Left renal cortex interstitium (tissue), 4 donors: ENCODE measurements at regions not wholly inside any gene's neighbourhood (a gene's known extent, or its start where the extent isn't known, plus 50 kb on each side); places are given as distances from the start of the nearest gene placed in this dataset.
"Not testable (repeated sequence)": the region's sequence is repeated elsewhere in the genome, so short reads cannot be mapped to it uniquely, and the experiment has no call there.

Experiments used
- DNase-seq, 4 donors: peaks; one replicate each; pipeline ENCODE4 v3.0.0-alpha.2; 2013; ENCODE audit warnings: low read depth in 4 of 4, low spot score in 2 of 4, missing footprints in 1 of 4

DNA sequence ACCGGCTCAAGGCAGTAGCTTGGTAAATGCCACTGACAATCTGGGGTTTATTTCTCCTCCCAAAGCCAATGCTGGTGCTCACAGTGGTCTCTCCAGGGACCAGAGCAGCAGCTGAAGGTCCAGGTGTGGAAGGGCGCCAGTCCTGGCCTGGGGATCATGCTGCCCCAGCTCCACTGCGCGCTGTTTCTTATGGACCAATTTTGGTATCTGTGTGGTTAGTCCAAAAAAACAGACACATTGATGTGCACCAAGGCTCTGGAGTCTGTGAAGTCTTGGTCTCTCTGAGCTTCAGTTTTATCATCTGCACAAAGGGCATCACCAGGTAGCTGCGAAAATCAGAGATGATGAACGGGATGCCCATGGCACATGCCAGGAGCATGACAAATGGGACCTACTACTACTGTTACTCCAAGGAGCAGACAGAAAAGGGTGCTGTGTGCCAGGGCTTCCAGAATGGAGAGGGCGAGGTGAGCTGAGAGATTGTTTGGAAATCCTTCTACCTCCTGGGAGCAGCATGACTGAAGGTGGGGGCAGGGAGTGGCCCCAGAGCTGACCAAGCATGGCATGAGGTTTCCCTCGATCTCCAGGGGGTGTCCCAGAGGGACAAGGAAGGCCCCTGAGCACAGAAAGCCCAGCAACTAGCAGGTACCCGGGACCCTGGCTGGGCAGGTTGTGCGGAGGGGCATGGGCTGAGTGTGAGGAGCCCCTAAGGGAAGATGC, 134.3 kb upstream of the PRR20G start:
- no peak for DNase-seq

DNA sequence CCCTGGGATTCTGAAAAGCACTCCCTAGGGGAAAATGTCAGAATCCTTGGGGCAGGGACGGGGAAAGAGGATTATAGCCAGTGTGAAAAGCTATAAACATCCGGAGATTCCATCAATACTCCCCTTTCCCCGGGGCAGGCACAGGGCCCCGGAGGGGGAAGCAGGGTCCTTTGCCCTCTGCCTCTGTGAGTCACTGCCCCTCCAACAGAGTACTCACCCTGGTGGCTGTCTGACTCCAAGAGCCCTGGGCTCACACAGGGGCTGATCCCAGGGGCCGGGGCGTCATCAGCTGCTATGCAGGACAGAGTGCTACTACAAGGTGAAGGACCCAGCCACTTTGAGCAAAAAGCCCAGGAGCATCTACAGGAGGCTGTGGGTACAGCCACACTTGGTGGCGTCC, 133.0 kb upstream of the PRR20G start:
- DNase-seq: no peak

DNA sequence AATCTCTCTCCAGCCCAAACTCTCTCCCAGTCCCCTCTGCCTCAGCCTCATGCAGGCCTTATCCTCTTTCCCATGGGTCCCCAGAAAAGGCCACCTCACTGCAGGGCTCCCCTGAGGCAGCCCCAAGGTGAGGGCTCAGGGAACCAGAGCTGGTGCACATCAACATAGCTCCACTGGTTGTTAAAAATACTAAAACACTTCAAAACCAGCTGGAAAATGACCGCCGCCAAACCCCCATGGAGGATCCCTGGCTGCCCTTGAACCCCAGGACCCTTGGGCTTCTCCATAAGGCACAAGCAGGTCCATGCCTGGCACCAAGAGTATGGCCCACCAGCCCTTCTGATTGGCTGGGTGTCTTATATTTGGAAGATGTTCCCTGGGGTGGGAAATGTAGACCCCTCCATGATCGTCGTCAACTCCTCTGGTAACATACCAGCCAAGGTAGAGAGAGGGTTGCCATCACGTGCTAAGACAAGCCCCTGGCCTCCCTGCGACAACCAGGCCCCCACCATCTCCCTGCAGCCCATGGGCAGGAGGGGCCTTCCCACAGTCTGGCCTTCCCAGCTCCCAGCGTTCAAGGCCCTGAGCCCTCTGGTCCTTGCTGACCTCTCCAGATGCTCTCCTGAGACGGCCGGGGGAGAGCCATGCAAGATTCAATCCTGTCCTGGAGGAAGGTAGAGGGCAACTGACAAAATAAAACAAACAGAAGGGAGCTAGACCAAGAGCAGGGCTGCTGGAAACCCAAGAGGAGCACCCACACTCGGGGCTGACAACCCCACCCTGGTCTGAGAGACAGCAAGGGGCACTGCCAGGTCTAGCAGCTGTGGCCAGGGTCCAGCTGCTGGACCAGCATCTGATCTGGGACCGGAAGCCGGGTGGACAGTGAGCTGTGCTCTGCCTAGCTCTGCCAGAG, 132.1 kb upstream of the PRR20G start:
- no peak for DNase-seq

DNA sequence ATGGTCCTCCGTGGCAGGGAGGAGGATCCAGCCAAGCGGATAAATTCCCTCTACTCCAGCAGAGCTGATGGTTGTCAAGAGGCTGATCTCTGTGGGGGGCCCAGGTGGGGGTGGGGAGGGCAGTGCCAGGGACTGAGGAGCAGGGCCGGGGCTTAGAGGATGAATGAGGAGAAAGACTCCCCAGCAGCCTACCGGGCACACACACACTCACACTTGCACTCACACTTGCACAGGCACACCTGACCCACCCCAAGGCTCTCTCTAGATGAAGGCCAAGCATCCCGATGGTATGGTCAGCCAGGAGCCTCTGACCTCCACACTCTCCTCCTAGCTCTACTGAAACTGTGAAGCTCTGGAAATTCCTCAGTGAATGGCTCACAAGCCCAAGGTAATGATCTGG, 131.3 kb upstream of the PRR20G start:
- DNase-seq: no peak

DNA sequence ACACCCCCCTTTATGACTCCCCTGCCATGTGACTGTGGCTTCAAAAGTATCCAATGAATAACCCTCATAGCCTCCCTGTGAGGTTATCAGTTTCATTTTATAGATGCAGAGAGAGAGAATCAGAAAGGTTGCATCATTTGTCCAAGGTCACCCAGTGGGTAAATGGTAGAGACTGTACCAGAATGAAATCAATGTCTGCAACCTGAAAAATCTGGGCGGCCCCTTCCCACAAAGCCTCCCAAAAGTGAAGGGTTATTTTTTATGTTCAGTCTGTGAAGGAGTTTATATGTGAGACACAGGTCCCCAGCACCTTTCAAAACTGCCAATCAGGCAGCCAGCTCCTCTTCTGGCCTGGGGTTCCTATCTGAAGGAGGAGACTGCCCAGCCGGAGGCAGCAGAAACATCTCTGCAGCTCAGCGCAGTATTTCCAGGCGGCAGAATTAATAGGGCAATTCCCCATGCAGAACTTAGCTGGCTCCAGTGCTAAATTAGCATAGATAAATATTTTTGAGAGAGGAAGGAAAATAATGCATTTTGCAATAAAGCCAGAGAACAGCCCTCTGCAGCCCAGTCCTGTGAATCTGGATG, 130.8 kb upstream of the PRR20G start:
- DNase-seq: no peak

DNA sequence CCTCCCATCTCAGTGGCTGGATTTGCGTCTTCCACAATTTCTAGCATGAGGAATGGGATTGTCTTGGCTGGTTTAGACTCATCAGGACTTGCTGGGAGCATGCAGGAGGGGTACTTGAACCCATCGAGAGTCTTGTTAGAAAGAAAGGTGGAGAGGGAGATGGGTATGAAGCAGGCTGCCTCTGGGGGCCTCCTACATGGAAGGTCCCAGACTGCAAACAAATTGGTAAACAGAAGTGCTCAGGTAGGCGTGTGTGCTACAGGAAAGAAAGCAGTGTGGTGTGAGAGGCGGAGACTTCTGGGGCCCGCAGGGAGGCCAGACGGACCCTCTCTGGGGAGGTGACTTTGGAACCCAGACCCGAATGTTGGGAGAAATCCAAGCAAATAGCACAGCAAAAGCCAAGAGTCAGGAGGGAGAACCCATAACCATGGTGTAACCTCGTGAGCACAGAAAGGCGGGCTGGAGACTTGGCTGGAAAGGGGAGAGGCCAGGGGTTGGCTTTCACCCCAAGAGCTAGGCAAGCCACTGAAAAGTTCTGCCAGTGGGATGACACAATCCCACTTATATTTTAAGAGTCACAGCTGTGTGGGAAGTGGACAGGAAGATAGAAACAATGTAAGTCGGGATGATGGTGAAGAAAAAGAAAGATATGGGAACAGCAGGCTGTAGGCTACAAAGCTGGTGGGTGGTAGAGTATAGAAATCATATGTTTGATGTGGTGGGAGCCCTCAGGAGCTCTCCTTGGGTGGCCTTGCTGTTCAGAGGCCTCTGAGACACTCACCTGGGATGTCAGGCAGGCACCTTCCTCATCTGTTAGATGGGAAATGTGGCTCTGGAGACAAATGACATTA, 130.1 kb upstream of the PRR20G start:
- no peak for DNase-seq

DNA sequence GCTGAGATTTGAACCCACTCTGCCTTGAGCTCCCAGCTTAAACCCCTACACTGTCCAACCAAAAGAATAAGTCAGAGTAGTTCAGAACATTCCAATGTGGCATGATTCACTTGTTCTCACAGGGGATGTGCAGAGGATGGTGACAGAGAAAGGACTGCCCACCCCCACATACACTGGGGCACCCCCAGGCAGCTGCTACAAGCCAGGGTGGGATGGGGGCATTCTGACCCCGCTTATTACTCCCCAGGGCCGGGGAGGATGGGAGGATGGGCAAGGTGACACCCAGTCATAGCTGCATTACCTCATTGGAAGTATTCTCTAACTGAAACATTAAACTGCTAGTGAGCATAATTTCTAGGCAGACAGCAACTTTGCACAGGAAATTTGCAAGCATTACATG, 126.0 kb upstream of the PRR20G start:
- DNase-seq: no peak

DNA sequence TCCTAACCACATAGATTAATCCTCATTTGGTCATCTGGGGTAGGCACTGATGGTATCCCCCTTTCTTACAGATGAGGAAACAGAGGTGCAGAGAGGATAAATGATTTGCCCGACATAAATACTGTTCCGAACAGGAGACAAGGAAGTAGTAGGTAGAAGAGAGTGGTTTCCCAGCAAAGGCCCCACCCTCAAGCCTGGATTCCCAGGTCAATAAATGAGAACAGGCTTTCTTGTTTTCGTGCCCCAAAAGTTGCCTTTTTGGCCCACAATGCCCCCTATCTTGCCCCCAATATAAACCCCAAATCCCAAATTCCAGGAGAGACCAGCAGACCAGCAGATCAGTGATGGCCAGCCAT, 125.5 kb upstream of the PRR20G start:
- no peak for DNase-seq

DNA sequence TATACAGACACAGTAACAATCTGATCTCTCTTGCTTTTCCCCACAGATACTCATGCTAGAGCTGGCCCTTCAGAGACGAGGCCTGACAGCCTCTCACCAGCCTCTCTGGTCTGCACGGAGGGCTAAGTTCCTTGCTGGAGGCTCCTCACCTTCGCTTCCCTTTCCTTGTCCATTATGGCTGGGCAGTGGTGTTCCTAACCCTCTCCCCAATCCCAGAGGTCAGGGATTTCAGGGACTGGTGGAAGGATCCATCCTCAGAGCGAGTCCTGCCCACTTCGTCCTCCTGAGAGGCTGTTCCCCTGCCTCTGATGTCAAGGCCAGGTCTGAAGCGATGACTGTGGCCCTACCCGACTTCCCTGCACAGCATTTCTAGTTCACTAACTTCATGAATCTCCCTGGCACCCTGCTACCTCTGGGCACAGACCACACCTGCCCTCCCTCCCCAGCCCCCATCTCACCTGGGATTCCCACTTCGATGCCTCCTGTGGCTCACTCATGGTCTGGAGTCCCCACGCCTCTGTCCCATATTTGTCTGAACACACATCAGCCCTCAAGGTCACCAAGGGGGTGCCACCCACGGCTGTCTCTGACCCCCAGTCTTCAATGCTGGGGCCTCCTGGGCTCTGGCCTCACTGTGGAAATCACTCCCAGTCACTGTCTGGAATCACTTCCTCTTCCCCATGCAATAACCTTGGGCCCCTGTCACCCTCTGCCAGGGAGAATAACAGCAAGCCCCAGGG, 124.9 kb upstream of the PRR20G start:
- no peak for DNase-seq

DNA sequence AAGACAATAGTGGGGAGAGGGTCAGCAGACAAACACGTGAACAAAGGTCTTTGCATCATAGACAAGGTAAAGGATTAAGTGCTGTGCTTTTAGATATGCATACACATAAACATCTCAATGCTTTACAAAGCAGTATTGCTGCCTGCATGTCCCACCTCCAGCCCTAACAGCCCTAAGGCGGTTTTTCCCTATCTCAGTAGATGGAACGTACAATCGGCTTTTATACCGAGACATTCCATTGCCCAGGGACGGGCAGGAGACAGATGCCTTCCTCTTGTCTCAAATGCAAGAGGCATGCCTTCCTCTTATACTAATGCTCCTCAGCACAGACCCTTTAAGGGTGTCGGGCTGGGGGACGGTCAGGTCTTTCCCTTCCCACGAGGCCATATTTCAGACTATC, 124.0 kb upstream of the PRR20G start:
- DNase-seq: not testable (repeated sequence)

DNA sequence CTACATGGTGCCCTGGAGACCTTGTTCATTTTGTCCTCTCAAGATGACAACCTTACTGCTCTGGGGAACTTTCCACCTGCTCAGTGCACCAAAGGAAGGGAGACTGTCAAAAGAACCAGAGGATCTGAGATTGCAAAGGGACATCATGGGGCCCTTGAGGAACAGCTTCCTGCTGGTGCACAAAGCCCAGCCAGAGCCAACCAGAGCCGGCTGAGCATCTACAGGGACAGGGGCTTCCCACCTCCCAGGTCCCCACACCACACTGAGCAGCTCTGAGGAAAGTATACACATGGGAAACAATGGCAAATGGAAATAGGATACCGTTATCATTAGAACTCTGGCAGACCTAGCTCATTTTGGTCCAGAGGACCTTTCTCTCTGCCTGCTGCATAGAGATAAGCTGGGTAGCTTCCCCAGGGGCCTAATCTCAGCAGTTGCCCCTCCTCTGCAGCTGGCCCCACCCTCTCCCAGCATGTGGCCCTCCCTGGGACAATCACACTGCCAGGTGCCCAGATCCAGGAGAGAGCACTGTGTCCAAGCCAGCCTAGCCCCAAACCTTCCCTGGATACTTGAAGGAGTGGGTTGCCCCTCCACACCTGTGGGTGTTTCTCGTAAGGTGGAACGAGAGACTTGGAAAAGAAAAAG, 123.4 kb upstream of the PRR20G start:
- no peak for DNase-seq

DNA sequence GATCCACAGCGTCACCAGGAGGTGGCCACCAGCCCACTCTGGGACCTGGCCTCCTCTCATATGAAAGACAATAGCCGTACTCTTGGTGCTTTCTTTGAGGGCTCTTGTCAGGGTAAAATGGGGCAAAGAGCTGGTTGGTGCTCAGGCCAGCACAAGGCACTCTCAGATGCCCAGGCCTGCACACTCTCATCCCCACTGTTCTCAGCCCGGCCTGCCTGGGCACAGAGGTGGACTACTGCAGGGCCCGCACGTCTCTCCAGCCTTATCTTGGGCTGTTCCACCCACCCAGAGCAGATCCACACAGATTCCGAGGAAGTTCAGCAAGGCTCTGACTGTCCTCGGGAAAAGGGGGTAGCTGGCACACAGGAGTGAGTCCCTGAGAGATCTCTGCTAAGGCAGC, 122.8 kb upstream of the PRR20G start:
- DNase-seq: no peak

DNA sequence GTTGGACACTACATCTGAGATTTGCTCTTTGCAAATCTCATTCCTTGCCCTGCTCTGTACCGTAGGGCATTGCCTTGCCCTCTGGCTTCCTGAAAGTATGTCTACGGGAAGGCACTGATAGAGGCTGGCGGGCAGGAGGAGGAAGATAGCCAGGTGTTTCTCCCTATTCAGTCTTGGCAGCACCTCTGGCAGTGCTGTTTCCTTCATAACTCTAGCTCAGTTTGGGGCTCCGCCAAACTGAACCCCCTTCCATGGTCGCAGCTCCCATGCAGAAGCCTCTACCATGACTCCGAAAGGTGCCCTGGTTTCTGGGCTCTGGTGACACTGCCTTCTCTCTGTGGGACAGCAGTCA, 122.3 kb upstream of the PRR20G start:
- DNase-seq: no peak

DNA sequence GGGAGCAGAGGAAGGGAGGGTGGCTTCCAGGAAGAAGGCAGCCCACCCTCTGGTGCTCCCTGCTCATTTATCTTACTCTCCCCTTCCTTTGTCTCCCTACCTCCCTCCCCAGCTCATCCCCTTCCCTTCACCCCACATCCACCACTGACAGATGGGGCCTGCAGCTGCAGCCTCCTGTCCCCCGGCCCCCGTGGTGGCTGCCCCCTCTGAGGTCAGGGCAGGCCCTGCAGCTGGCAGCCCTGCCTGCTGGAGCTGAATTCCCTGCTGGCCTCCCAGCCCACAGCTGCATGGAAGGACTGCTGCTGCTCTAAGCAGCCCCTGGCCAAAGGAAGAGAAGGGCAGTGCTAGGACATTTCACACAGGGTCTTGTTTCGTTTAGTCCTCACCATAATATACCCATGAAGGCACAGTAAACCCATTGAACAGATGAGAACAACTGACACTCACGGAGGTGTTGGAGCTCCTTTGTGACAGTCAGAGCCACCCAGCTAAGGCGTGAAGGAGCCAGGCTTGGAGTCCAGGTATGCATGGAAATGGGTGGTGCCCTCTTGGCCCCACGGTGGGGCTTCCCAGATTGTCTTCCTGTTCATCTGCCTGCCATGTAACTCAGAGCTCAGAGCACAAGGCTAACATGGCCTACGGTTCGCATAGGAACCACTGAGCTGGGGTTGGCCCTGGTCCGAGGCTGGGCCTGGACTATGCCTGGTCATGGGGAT, 121.7 kb upstream of the PRR20G start:
- DNase-seq: no peak

DNA sequence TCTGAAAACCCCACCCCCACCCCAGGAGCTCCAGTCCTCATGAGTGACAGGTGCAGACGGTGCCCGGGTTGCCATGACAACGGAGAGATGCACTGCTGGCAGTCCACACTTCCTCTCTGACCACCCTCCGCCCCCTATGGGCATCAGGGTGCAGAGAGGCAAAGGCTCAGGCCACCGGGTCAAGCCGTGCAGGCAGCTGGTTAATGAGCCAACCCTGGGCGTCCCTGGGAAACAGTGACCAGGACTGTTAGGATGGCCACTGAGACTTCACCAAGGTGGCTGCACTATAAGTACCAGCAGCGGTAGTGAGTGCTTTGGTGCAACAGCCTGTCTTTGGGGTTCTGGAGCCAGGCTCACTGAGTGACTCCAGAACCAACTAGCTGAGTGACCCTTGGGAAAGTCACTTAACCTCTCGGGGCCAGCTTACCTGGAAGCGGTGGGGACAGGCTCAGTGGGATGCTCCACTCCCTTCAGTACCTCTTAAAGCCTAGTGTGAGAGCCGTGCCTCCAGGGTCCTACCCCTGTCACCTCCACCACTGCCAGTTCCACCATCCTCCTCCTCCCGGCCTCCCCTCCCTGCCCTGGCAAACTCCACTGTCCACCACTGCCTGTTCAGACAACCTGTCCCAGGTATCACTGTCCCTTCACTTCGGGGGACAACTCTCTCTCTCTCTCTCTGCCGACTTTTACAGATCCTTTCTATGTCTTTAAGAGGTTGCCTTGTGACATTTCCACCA, 121.0 kb upstream of the PRR20G start:
- DNase-seq: no peak

DNA sequence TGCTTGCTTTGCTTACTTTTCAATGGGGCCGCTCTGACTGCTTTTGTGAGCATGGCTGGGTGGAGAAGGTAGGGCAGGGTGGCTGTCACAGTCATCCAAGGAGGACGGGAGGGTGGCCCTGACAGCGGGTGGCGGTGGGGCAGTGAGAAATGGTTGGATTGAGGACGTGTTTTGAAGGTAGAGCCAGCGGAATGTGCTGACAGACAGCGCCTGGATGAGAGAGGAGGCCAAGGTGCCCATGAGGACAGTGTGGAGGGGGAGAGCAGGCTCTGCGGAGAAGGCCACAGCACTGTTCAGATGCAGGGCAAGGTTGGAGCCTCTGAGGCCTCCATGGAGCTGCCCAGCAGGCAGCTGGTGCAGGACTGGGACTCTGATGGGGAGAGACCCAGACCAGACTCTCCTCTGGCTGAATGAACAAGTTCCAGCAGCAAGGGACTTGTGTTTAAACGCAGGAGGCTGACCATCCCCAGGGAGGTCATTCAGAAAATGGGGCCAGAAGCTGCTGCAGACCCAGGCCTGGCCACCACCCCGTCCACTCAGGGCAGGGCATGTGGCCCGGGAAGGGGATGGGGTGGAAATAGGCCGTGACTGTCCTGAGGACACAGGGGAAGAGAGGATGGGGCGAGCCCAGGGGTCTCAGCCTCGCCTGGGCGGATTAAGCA, 120.3 kb upstream of the PRR20G start:
- DNase-seq: no peak

DNA sequence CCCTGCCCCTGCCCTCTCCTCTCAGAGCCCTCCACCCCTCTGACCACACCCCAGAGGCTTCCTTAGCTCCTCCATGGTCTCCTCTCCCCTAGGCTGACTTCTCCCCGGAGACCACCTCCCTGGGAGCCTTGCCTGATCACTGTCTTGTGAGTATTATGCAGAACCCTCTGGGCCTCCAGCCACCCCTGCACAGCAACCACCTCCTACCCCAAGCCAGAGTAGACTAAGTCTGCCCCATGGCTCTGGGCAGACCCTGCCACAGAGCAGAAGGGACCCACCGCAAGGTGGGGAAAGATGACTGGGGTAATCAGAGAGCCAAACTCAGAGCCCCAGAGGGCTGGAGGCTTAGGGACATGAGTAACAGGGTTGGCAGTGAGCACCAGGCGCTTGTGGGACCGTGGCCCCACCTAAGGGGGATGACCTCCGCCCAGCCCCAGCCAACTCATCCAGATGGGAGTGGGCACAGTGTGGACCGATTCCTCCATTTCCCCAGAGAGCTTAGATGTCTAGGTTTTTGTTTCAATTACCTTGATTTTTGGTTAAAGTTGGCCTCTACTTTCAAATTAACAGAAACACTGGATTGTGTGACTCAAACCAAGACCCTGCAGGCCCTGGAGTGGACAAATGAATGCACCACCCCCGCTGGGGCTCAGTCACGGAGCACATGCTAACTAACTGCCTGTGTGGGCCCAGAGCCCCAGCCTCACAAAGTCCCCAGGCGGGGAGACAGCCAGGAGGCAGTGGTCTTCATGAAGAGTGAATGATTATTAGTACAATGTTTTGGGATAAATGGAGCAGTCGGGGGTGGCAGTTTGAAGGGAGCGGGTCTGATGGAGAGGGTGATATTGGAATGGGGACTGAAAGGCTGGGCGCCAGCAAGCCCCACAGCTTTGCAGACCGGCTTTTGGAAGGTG, 119.4 kb upstream of the PRR20G start:
- no peak for DNase-seq
